NCI-H146 (cell line): ENCODE measurements at regions not wholly inside any gene's neighbourhood (a gene's known extent, or its start where the extent isn't known, plus 50 kb on each side); places are given as distances from the start of the nearest gene placed in this dataset.

Source experiments
- DNase-seq: peaks from one replicate; lab custom pipeline; 2025; lab: John Stamatoyannopoulos, UW

DNA sequence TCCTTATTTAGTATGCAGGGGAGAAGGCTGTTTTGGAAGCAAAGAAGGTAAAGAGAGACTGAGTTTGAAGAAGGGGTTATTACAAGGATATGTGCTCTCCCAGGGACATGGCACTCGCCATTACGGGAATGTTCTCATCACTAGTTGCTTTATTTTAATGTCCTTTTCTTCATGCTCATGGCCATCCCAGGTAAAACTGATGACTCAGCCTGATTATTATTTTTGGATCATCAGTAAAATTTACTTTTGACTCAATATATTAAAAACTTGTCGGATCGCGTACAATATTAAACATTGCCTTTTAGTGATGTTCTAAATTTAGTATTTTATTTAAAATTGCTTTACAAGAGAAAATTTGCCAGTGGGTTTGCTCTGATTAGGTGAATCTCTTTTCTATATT is 414.7 kb downstream of the TLE4 start:
- no peak for DNase-seq

DNA sequence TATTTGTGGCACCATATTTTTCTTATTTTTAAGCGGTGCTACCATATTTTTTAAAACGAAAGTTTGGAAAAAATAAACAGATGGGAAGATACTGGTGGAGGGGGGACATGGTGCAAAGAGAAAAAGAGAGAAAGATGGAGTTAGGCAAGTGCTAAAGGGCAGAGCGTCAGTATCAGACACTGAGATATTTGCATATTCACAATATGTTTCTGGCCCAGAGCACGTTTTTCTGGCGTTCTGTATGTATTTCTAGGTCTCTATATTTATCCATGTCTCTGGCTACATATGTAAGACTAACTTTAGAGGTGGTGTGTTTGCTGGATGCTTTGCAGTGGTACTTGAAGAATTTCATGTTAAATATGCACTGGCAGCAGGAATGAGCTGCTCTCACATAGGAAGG is 414.0 kb downstream of the TLE4 start:
- DNase-seq = no peak

DNA sequence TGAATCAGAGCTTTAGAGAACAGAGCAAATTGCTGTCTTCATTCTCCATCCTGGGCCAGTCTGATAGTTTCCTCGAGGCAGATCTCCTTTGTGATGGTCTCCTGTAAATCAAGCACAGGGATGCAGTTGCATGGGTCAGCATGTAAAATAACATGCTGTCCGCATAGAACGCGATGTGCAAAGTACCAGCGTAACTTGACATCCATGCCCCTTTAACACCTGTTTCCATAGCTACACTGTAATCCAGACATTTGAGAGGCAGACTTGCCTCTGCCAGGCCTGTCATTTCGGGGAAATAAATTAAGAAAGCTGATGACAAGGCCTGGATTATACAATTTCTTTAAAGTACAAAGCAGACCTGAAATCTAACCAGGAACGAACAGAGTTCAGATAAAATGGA is 413.5 kb downstream of the TLE4 start:
- DNase-seq = no peak

DNA sequence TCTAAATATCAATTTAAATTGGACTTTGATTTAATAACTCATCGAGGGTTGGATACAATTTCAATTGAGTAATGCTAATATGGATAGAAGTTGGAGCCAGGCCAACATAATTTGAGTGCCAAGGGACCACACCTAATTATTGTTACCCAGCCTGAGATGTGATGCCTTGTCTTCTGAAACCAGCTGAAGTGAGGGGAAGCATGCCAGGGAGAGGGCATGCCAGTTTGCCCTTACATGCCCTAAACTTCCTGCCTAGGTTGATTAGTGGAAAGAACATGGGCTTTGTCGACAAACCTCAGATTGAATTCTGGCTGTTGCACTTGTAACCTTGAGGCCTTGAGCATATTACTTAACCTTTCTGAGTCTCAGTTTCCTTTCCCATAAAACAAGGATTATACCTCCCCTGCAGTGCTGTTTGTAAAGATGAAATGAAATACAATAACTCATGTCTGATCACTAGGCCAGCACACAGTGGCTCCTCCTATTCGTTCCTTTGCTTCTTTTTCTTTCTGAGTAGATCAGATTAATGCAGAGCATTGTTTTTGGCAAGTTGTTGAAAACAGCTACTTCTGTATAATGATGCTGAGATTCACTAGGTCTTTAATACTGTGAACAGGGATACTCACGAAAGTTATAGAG is 412.8 kb downstream of the TLE4 start:
- no peak for DNase-seq

DNA sequence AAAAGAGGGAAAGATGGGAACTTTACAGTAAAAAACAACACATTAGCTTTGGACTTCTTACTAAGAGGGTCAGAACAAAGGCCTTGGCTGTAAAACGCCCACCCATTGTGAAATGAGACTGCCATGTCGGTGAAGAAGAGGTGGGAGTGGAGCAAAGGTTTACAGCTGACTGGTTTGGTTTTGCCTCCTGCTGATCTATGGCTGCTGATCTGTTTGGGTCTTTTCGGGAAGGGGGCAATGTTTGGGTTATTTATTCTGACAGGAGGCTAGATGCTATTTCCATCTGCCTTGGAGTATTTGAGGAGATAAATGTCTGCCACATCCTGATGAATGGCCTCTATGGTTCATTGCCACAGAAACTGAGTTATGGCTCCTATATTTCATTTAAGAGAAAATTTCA is 408.7 kb downstream of the TLE4 start:
- no peak for DNase-seq

DNA sequence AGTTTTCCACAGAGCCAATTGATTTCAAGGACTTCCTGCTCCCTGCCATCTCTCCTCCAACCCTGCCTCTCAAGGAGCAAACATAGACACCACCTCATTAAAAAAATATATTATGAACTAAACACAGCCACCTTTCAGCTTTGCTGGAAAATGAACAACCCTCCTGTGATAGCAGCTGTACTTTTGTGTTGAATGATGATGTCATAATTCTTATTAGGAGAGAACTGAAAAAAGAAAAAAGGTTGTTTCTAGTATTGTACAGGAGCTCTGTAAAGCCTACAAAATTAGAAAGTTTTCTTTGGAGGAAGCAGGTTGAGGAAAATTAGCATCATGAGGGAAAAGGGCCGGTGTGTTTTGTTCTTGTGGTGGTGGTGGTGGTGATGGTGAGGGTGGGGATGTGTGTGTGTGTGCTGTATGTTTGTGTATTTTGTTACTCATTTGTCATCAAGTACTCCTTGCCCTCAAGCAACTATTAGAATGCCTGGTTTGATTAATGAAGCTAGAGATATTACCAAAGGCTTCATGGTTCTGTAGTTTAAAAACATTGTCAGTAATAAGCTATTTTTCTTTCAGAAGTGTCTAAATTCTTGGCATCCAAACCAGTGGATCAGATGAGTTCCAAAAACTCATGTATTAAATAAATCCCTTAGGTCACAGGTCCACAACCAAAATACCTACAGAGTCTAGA is 405.9 kb downstream of the TLE4 start:
- DNase-seq = no peak

DNA sequence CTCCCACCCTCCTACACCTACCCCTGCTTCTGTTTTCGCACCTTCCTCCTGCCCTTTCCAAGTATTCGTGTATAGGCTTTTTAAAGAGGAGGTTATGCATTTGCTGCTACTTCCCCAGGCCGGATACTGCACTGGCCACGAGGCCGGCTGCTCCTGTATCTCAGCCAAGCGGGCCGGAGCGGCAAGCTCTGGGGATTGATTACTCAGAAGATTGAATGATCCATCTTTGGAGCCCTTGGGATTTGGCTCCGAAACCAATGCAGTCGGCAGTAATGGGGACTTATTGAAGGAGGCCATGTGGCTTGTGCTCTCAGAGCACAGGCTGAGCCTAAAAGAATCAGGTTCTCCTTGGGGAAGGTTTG is 405.3 kb downstream of the TLE4 start:
- DNase-seq = no peak

DNA sequence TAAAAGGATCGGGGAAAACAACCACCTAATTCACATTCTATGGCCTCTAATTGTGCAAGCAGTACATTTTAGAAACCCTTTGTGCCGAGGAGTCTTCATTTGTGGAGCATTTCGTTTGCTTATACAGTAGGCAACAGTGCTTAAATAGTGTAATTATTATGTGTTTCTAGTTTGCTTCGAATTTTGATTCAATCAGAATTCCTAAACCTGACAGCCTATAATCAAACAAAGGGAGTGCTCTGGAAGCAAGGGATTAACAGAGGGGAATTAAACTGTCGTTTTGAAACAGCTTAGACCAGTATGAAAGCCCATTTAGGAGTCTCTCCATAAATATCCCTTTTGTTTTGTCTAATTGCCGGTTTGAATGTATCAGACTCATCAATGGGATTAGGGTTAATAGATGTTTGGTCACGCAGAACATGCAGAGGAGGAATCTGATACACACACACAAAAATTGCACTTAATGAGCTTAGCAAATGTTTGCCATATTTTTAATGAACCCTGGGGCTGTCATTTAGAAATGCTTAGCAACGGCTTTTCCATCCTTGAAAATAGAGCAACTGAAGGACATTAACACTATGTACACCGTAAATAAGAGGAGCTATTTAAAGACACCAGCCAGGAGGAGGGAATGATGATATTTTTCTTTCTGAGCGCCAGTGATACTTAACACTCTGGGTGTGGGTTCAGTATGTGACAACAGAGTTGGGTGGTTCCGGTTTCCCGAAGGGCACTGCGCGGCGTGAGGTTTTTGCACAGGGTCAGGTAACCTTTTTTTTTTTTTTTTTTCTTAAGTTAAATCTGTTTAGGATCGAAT is 404.7 kb downstream of the TLE4 start:
- DNase-seq = peak; percentile 79

DNA sequence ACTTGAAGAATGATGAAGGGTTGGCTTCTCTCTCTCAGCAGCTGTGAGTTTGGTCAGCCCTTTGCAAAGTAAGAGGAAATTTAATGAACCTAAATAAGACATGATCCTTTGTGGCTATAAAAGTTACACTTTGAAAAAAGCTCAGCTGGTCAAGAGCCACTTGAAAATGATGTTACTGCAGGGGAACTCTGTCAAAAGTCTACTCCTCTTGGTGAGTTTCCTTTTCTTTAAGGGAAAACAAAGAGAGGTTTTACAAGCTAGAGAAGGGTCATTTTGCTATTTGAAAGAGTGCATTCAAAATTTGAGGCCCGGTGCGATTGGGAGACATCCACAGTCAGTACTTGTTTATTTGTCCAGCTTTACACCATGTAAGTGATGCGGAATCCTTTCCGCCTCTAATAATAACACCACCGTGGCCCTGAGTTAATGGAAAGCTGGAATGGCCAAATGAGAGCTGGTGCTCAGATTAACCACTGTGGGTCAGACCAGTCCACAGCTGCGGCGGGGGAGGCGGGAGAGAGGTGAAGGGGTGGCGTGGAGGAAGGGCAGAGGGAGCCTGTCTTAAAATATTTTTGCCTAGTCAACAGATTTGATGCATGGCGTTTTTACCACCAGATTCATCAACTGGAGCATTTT is 404.0 kb downstream of the TLE4 start:
- DNase-seq = peak; percentile 33

DNA sequence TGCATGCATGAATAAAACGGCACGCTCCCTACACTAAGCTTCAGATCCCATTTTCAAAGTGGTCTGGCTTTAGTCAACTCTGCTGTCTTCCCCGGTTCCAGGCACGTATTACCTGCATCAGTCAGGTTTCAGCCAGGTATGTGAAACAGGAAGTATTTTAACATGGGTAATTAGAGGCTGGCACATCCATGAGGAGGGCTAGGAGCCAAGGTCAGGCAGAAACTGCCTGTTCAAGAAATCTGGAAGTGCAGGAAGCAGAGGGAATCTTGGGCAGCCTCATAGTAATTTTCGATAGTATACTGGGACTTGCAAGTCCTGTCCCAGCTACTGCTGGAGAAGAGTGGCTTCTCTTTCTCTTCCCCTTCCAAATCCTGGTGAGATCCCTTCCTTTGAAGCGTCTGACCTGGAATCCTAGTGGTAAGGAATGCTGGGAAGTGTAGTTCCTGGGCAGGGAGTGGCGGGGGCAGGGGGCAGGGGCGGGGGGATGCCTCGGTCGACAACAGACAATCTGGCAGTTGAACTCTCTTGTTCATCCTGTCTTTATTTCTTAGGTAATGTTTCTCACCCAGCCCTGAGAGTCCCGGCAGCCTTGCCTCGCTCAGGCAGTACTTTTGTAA is 403.1 kb downstream of the TLE4 start:
- no peak for DNase-seq

DNA sequence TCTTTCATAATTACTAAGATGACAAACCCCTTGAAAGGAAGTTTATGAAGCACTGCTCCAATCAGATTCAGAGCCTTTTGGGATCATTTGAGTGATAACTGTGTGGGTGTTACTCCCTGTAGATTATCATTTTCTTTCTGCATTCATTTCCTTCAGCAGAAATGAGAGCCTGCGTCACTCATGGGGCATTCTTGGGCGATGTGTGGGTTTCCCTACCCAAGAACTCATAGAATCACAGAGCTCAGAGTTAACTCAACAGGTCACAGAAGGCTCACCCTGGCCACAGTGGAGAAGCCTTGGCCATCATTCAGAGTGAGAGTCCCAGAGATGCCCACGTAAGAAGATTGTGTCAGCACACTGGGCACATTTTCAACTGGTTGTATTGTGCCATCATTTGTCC is 401.9 kb downstream of the TLE4 start:
- no peak for DNase-seq

DNA sequence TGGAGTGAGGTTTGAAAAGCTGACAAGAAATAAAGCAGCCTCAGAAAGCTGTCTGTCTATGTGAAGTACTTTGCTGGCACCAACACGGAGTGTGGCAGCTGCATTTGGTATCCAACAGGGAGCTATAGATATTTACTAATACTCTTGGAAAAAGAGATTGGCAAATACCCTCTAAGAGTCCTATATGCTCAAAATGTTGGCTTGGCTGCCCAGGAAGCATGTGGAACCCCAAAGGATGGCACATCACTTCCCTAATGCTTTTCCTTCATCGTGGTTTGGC is 398.3 kb downstream of the TLE4 start:
- no peak for DNase-seq

DNA sequence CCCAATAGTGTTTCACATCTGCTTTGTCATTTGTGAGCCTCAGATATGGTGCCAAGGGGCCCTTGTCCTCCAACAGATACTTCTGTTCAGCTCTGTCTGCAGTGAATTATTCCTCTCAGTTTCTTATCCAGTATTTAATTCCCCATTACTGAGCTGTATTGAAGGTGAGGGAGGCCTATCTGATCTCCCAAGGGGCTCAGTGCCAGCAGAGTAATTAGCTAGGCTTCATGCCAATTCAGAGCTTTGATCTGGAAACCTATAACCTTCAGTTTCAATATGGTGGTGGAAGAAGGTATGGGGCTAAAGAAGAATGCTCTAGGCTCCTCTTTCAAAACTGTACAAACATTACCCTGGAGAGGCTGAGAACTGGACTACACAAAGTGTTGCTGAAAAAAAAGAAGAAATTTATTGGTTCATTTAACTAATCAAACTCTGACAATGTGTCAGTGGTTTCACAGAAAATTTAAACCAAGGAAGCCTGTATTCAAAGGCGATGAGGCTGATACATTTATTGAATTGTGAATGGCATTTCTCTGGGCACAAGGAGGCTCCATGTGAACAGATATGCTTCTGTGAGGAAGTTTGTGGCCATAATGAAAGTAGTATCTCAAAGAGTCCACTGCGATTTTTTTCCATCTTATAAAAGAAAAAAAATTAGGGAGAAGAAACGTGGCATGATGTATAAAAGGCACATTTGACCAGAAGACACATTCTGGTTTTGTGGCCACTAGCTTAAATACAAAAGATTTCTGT is 397.8 kb downstream of the TLE4 start:
- DNase-seq = no peak

DNA sequence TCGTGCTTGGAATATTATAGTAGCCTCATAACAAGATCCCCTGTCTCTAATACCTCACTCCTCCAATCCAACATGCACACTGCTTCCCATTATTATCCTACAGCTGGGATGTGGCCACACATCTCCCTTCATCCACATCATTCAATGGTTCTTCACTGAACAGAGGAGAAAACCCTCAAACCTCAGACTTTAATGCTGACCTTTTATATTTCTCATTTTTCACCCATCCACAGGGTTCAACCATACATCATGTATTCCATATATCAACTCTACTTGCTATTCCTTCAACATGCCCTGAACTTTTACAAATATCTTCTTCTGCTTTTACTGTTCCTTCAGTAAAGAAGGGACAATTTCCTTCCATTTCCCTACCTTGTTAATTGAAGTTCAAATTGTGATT is 396.8 kb downstream of the TLE4 start:
- DNase-seq = no peak

DNA sequence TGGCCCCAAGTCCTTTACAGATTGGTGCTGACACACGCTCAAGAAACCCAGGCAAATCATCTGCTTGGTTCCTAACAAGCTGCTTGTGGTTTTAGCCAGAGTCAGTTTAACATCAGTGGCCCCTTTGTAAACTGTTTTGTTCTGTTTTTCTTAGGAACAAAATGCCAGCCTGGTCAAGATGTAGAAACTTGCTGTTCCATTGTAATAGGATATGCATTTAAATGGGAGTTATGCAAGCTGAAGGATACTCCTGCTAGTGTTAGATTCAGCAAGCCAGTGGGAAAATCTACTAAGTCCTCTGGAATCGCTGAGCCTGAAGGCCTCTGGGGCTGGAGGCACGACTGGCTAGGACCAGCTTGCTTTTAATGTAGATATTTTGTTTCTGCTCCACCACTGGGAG is 391.1 kb downstream of the TLE4 start:
- DNase-seq = no peak

DNA sequence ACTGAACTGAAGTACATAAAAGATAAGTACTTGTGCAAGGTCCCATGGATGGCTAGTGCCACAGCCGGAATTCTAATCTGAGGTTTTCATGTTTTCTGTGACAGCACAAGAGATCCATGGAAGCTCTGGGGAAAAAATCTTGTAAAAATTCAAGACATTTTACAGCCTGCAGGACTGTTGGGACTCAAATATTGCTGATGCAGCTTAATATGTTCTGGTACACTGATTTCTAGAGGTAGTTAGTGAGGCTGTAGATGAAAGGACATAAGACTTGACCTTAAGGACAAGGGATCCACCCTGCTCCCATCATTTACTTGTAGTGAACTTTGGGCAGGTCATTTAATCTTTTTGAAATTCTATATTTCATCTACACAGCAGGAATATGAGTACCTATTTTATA is 390.4 kb downstream of the TLE4 start:
- no peak for DNase-seq

DNA sequence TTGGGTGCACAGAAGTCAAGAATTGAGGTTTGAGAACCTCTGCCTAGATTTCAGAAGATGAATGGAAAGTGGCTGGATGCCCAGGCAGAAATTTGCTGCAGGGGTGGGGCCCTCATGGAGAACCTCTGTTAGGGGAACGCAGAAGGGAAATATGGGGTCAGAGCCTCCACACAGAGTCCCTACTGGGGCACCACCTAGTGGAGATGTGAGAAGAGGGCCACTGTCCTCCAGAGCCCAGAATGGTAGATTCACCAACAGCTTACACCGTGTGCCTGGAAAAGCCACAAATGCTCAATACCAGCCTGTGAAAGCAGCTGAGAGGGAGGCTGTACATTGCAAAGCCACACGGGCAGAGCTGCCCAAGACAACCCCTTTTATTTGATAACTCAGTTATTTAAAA is 383.5 kb downstream of the TLE4 start:
- DNase-seq = no peak

DNA sequence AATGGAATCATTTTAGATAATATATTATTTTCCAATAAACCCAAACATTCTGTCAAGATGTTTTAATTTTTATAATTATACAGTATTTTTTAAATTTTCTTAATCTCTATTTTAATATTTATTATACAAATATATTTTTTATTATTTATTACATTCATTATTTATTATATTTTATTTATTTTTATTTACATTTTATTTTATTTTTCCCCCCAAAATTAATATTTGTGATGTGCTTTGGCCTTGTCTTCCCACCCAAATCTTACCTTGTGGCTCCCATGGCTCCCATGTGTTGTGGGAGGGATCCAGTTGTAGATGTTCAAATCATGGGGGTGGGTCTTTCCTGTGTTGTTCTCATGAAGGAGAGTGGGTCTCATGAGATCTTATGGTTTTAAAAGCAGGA is 382.1 kb downstream of the TLE4 start:
- DNase-seq = no peak

DNA sequence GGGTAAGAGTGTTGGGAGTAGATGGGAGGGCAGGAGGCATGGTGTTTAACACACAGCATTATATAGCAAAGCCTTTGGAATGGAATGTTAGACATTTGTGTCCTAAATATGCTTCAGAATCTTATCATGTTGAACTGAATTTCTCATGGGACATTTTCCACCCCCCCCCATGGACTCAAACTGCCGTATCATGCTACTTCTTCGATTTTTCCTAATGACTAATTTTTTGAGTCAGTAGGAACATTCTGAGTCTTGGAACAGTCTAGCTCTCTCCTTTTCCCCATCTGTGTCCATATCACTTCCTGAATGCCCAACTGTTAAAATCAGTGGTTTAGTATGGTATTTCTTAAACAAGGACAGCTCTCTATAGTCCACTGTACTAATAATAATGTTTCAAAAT is 380.6 kb downstream of the TLE4 start:
- DNase-seq = no peak

DNA sequence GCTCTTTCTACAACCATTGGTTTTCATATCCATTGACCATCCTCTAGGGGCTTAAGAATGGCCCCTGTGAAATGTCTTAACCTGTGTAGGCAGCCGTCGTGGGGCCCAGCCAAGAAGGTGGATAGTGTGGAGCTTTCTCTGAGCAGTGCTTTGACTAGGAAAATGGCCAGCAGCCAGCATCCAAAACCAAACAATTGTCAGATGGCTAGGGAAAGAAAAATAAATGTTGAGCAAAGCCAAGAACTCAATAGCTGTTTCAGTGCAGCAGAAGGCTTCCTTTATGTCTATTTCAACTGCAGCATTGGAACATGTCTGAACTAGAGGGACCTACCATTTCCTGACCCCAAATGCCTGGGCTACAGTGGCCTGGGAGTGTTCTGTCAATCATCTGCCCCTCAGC is 374.9 kb downstream of the TLE4 start:
- no peak for DNase-seq

DNA sequence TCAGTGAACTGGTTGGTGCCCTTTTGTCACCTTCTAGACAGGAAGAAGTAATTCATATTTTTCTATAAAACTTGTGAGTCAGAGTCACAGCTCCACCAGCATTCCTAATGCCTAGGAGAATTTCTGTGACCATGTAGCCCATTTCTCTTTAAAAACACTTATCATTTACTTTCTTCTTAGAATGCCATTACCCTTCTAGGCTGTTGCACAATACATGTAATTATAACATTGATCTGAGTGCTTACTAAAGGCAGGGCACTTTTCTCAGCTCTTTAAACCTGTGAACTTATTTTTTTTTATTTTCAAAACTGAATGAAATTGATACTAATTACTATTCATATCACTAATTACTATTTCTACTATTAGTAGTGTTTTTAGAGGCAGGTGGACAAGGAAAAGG is 373.7 kb downstream of the TLE4 start:
- no peak for DNase-seq

DNA sequence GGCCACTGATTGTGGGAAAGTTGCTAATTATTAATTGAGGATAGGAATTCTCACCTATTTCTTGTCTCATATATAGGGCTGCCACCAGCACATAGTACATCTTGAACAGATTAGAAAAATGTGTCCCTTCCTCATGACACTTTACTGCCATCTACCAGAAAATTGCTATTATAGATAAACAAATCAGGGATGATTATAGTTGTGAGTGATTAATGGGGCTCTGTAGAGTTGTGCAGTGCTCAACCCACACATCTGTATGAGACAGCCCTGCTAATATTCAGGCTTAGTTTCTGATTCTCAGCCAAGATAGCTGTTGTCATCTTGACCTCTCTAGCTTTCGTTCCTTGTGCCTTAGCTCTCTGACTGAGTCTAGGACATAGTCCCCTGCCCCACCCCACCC is 373.3 kb downstream of the TLE4 start:
- no peak for DNase-seq
